Astrocyte (in vitro differentiated cells and primary cell): ENCODE measurements at regions not wholly inside any gene's neighbourhood (a gene's known extent, or its start where the extent isn't known, plus 50 kb on each side); places are given as distances from the start of the nearest gene placed in this dataset.

Source experiments
- CTCF ChIP-seq: IDR thresholded peaks from 2 replicates; pipeline ENCODE4 v1.5.1; 2011; ENCODE audit warnings: low read depth, mild to moderate bottlenecking, inconsistent platforms, low read length, moderate library complexity; ENCODE audit not compliant: insufficient read depth
- EZH2 ChIP-seq: IDR thresholded peaks from 2 replicates; pipeline ENCODE4 v1.6.1; 2012; ENCODE audit warnings: mild to moderate bottlenecking, low read length, inconsistent platforms; ENCODE audit not compliant: insufficient read depth

GRCh38 chr16:6977916-6978315 lies 354.7 kb upstream of the RBFOX1 start:
- TF ChIP-seq CTCF (no peak), EZH2 (no peak)
